ENCODE measurements at regions not wholly inside any gene's neighbourhood (a gene's known extent, or its start where the extent isn't known, plus 50 kb on each side); places are given as distances from the start of the nearest gene placed in this dataset.

GRCh38 chr18:77187189-77187588 lies 54.6 kb upstream of the MBP start:
- TF ChIP-seq, protein P1, sequence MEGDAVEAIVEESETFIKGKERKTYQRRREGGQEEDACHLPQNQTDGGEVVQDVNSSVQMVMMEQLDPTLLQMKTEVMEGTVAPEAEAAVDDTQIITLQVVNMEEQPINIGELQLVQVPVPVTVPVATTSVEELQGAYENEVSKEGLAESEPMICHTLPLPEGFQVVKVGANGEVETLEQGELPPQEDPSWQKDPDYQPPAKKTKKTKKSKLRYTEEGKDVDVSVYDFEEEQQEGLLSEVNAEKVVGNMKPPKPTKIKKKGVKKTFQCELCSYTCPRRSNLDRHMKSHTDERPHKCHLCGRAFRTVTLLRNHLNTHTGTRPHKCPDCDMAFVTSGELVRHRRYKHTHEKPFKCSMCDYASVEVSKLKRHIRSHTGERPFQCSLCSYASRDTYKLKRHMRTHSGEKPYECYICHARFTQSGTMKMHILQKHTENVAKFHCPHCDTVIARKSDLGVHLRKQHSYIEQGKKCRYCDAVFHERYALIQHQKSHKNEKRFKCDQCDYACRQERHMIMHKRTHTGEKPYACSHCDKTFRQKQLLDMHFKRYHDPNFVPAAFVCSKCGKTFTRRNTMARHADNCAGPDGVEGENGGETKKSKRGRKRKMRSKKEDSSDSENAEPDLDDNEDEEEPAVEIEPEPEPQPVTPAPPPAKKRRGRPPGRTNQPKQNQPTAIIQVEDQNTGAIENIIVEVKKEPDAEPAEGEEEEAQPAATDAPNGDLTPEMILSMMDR (conservative IDR thresholded peaks at IDR 0.05; ENCODE audit: control insufficient read depth, insufficient read depth, low read depth, low read length) = no peak
- no peak for DNase-seq (ENCODE audit: low read depth)

GRCh38 chr18:77191071-77191751 lies 58.4 kb upstream of the GALR1 start:
- no peak overlapping the region for H3K4me3 ChIP-seq (ENCODE audit: control insufficient read depth, low read depth, low read length)
- TF ChIP-seq, protein P1 (conservative IDR thresholded peaks at IDR 0.05; ENCODE audit: control insufficient read depth, insufficient read depth, low read depth, low read length) = no peak
- peak; percentile 91 for DNase-seq (ENCODE audit: low read depth)

More at GRCh38 chr18:77187189-77187588, 54.6 kb upstream of the MBP start:
- H3K4me3 ChIP-seq (ENCODE audit: control insufficient read depth, low read depth, low read length) = no peak overlapping the region

DNA sequence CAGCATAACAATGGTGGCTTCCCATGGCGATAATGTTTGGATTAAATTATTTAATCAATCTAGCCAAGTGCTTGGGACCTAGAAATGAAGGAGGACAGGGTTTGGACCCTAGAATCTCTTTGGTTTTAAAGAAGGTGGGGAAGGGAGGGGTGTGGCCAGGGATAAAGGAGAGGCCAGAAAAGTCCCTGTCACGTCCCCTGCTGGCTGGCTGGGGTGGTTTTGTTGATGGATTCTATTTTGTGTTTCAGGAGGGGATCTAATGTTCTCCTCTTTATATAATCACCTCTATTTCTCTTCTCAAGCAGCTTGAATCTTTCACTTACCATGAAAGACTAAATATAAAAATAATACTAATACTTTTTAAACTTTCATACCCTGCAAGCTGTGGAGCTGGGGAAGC lies 52.6 kb upstream of the GALR1 start:
- no peak overlapping the region for H3K4me3 ChIP-seq (ENCODE audit: control insufficient read depth, low read depth, low read length)
- no peak for DNase-seq (ENCODE audit: low read depth)
- TF ChIP-seq, protein P1 (conservative IDR thresholded peaks at IDR 0.05; ENCODE audit: control insufficient read depth, insufficient read depth, low read depth, low read length) = peak; percentile 12

DNA sequence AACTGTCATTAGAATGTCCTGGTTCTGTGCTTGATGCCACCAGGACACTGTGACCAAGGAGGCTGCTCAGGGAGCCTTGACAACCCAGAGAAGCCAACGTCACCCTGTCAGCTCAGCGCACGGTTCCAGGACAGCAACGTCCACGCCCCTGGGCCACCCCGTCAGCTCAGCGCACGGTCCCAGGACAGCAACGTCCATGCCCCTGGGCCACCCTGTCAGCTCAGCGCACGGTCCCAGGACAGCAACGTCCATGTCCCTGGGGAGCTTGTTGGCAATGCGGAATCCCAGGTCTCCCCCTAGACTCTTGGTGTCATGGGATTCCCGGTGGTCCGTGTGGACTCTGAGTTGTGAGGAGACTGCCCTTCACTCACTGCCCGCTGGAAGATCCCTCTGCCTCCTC lies 51.0 kb upstream of the GALR1 start:
- H3K4me3 ChIP-seq (ENCODE audit: control insufficient read depth, low read depth, low read length) = no peak overlapping the region
- DNase-seq (ENCODE audit: low read depth) = no peak
- TF ChIP-seq, protein P1 (conservative IDR thresholded peaks at IDR 0.05; ENCODE audit: control insufficient read depth, insufficient read depth, low read depth, low read length) = no peak

GRCh38 chr18:77199707-77200106 lies 49.9 kb upstream of the GALR1 start:
- TF ChIP-seq, protein P1 (conservative IDR thresholded peaks at IDR 0.05; ENCODE audit: control insufficient read depth, insufficient read depth, low read depth, low read length) = no peak
- no peak overlapping the region for H3K4me3 ChIP-seq (ENCODE audit: control insufficient read depth, low read depth, low read length)
- peak; percentile 65 for DNase-seq (ENCODE audit: low read depth)

Measured in fibroblast of mammary gland (primary cell).